HepG2 (cell line): ENCODE measurements at regions not wholly inside any gene's neighbourhood (a gene's known extent, or its start where the extent isn't known, plus 50 kb on each side); places are given as distances from the start of the nearest gene placed in this dataset.

Experiments
- ATAC-seq: fragments of 200-7000 bp; cut with Tn5 transposase; 3 replicates; pipeline ENCODE4 v1.9.1; 2020; ENCODE audit warnings: mild to moderate bottlenecking, moderate library complexity
- BruUV-seq: library from RNA; stranded (reverse); fragments of 400-500 nt; replicated peaks from 2 replicates; lab custom pipeline; 2021; lab: Mats Ljungman, UMichigan
- CTCF ChIA-PET: fragments of 300-600 bp; formaldehyde crosslinking; extraction: SDS; loops from one replicate; lab custom pipeline; 2021; ENCODE audit warnings: low total read pairs, inconsistent platforms, low intra/inter-chr PET ratio; lab: Yijun Ruan, JAX
- POLR2A ChIA-PET: fragments of 350-600 bp; sonication (Branson Sonifier 250); formaldehyde crosslinking; loops from one replicate; lab custom pipeline; 2020; ENCODE audit warnings: antibody characterized with exemption, inconsistent platforms; lab: Yijun Ruan, JAX
- DNase-seq: peaks from one replicate; pipeline ENCODE4 v3.0.0-alpha.2; 2015; ENCODE audit warnings: low spot score
- FAIRE-seq: peaks from 3 replicates; lab custom pipeline; 2011; peaks lifted over from hg19 to GRCh38; lab: Jason Lieb, UNC
- H2AFZ ChIP-seq: one replicate; pipeline ENCODE4 v1.6.1; 2011; ENCODE audit warnings: low read length, inconsistent platforms
- H3K27ac ChIP-seq: fragments of 300-600 bp; 3 replicates; pipeline ENCODE4 v1.8.0; 2011; ENCODE audit warnings: mixed run types, mild to moderate bottlenecking, mixed read lengths, low read length, inconsistent platforms; ENCODE audit not compliant: insufficient read depth; ENCODE audit errors: extremely low read length
- H3K27me3 ChIP-seq, 2 experiments: fragments of 200-600 bp in 1 of 2; 2 replicates in 1 of 2; 3 replicates in 1 of 2; pipeline versions ENCODE4 v1.6.0 to v1.8.0; 2011; ENCODE audit warnings: low read length in 2 of 2, mild to moderate bottlenecking in 2 of 2, moderate library complexity in 2 of 2, inconsistent platforms in 1 of 2; ENCODE audit not compliant: insufficient read depth in 2 of 2, control insufficient read depth in 1 of 2
- H3K36me3 ChIP-seq, 2 experiments: fragments of 200-600 bp in 1 of 2; replicated peaks in 1 of 2; 2 replicates in 1 of 2; 3 replicates in 1 of 2; pipeline versions ENCODE4 v1.5.1 to v1.8.0; 2011; ENCODE audit warnings: low read length in 2 of 2, inconsistent platforms in 1 of 2; ENCODE audit not compliant: insufficient read depth in 2 of 2, control insufficient read depth in 1 of 2
- H3K4me1 ChIP-seq: 2 replicates; pipeline ENCODE4 v1.5.1; 2012; ENCODE audit warnings: low read length, inconsistent platforms; ENCODE audit not compliant: insufficient read depth
- H3K4me2 ChIP-seq: 2 replicates; pipeline ENCODE4 v1.6.0; 2011; ENCODE audit warnings: low read depth, low read length, inconsistent platforms
- H3K4me3 ChIP-seq, 3 experiments: fragments of 200-600 bp in 1 of 3; sonication (generic), shearing (Covaris generic) in 1 of 3; replicated peaks in 1 of 3; 2 replicates each; pipeline ENCODE4 v1.5.1; 2011 to 2016; ENCODE audit warnings: low read length in 3 of 3, inconsistent platforms in 2 of 3, low read depth in 2 of 3, mild to moderate bottlenecking in 2 of 3, control low read depth in 1 of 3, mixed read lengths in 1 of 3; ENCODE audit not compliant: insufficient read depth in 1 of 3
- H3K79me2 ChIP-seq: one replicate; pipeline ENCODE4 v1.6.1; 2011; ENCODE audit warnings: low read length, inconsistent platforms; ENCODE audit not compliant: insufficient read depth
- H3K9ac ChIP-seq: 2 replicates; pipeline ENCODE4 v1.6.0; 2011; ENCODE audit warnings: mild to moderate bottlenecking, low read depth, low read length, inconsistent platforms; ENCODE audit not compliant: insufficient read depth
- H3K9me3 ChIP-seq: 2 replicates; pipeline ENCODE4 v1.5.1; 2012; ENCODE audit warnings: mild to moderate bottlenecking, low read length
- H4K20me1 ChIP-seq: 2 replicates; pipeline ENCODE4 v1.6.0; 2011; ENCODE audit warnings: inconsistent platforms, mild to moderate bottlenecking, low read length, moderate library complexity; ENCODE audit not compliant: insufficient read depth
- HBP1 ChIP-seq: IDR thresholded peaks from 2 replicates; pipeline ENCODE4 v1.6.1; 2016; ENCODE audit warnings: low read depth, control low read depth
- NFAT5 ChIP-seq: sonication (generic); formaldehyde crosslinking; IDR thresholded peaks from 2 replicates; pipeline ENCODE4 v1.4.0; 2020; ENCODE audit warnings: missing genetic modification reagents
- TIGD3 ChIP-seq: sonication (generic); formaldehyde crosslinking; IDR thresholded peaks from 2 replicates; pipeline ENCODE4 v1.5.1; 2020; ENCODE audit warnings: mild to moderate bottlenecking, missing genetic modification reagents, borderline replicate concordance
- ZBTB1 ChIP-seq: sonication (generic); formaldehyde crosslinking; IDR thresholded peaks from 2 replicates; pipeline ENCODE4 v1.4.0; 2020; ENCODE audit warnings: missing genetic modification reagents, borderline replicate concordance
- ZHX1 ChIP-seq: sonication (generic); formaldehyde crosslinking; IDR thresholded peaks from 2 replicates; pipeline ENCODE4 v1.8.1; 2022; ENCODE audit warnings: low read depth, mild to moderate bottlenecking, missing genetic modification reagents
- ZNF142 ChIP-seq: sonication (generic); formaldehyde crosslinking; IDR thresholded peaks from 2 replicates; pipeline ENCODE4 v1.4.0; 2020; ENCODE audit warnings: missing genetic modification reagents
- ZNF562 ChIP-seq: sonication (generic); formaldehyde crosslinking; IDR thresholded peaks from 2 replicates; pipeline ENCODE4 v1.8.0; 2022; ENCODE audit warnings: missing genetic modification reagents, borderline replicate concordance
- WGBS: methylation state at CpG from one replicate; pipeline ENCODE4 v1.1.6; 2017; ENCODE audit warnings: low lambda C conversion rate; 5-methylcytosine and 5-hydroxymethylcytosine counted together
- in situ Hi-C: cut with HindIII; loops from 2 replicates; pipeline ENCODE4 v1.10.0; 2017; ENCODE audit warnings: low pct_unique_long_range_greater_than_20kb; ENCODE audit not compliant: extremely low pct_ligation_motif_present
- intact Hi-C: fragments of 100-400 bp; cut with micrococcal nuclease; formaldehyde crosslinking; loops from one replicate; pipeline ENCODE4 v1.10.0; 2022; ENCODE audit not compliant: unreplicated experiment

- CTCF ChIA-PET: no interaction called here
- TF ChIP-seq ZNF562 (CRISPR knock-in tag): no peak
- no peak for TF ChIP-seq ZHX1
- TF ChIP-seq NFAT5: no peak
- no peak for TF ChIP-seq ZNF142 (CRISPR knock-in tag)
- TF ChIP-seq TIGD3 (CRISPR knock-in tag): no peak
- no peak for TF ChIP-seq ZBTB1 (CRISPR knock-in tag)
- no peak for TF ChIP-seq HBP1 (CRISPR knock-in tag)
Observed at GRCh38 chr12:72995616-72996015, 723.4 kb downstream of the TRHDE start.

More at GRCh38 chr12:72995616-72996015, 723.4 kb downstream of the TRHDE start:
- no TSS peak for BruUV-seq
- in situ Hi-C loops: no loop called here
- Histone ChIP-seq H3K4me3 (no peak overlapping the region), H3K27ac (no peak overlapping the region), H3K9ac (no peak overlapping the region), H3K36me3 (no peaks in the 10 kb centered on the region), H2AFZ (no peak overlapping the region), H4K20me1 (no peaks in the 10 kb centered on the region), H3K4me2 (no peak overlapping the region), H3K27me3 (no peaks in the 10 kb centered on the region), H3K4me1 (no peaks in the 10 kb centered on the region), H3K79me2 (no peaks in the 10 kb centered on the region), H3K9me3 (peaks cover 3% of the 10 kb centered on the region; the same call in 1 of the 2 replicates)
- POLR2A ChIA-PET: no interaction called here
- no peak for ATAC-seq
- intact Hi-C loops: no loop called here
- no peak for DNase-seq
- WGBS: 27% methylated on average over 5 of the region's 5 CpGs
- no peak for FAIRE-seq
